ENCODE measurements at regions not wholly inside any gene's neighbourhood (a gene's known extent, or its start where the extent isn't known, plus 50 kb on each side); places are given as distances from the start of the nearest gene placed in this dataset.

DNA sequence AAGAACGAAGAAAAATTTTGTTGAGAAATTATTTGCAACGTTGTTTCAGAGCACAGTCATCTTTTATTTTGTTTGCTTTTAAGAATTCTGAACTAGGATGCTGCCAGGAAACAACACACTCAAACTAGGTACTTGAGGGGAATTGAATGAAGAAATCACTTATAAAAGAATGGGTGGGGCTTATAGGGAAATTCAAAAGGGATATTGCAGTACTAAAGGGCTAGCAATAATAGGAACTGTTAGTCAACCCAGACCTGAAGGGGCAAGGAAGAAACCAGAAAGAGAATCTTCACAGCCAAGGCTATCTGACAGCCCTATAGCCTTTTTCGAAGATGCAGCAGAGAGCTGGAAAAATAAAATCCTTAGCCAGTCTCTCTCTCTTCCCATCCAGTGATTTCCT lies 179.3 kb downstream of the RPRM start:
- no peak for DNase-seq
- H3K79me2 ChIP-seq (ENCODE audit: low read length), result peaks cover 90% of the 10 kb centered on the region
- no peaks in the 10 kb centered on the region for H3F3A ChIP-seq (ENCODE audit: insufficient read depth, low read length)
- H4K20me1 ChIP-seq (ENCODE audit: insufficient read depth, low read length), result peaks cover 7% of the 10 kb centered on the region; the same call in 1 of the 2 replicates
- no peak overlapping the region for H2AFZ ChIP-seq (ENCODE audit: low read length)
- H3K36me3 ChIP-seq (replicated peaks; ENCODE audit: insufficient read depth, low read length), result no peaks in the 10 kb centered on the region
- H3K9me2 ChIP-seq (replicated peaks; ENCODE audit: insufficient read depth, low read length), result no peaks in the 10 kb centered on the region
- no peak overlapping the region for H3K4me3 ChIP-seq (ENCODE audit: low read length)
- H3K9ac ChIP-seq (ENCODE audit: low read length), result no peak overlapping the region
- no peak overlapping the region for H3K27ac ChIP-seq (ENCODE audit: low read length)
- no peaks in the 10 kb centered on the region for H3K9me3 ChIP-seq (replicated peaks; ENCODE audit: insufficient read depth, low read length)
- no peaks in the 10 kb centered on the region for H3K27me3 ChIP-seq (replicated peaks; ENCODE audit: insufficient read depth, low read length)
- TF ChIP-seq EZH2phosphoT487 (IDR thresholded peaks at IDR 0.05; ENCODE audit: low read length), result no peak
- TF ChIP-seq EZH2 (optimal IDR thresholded peaks at IDR 0.05; ENCODE audit: low read depth, low read length), result no peak
- TF ChIP-seq, protein P1, sequence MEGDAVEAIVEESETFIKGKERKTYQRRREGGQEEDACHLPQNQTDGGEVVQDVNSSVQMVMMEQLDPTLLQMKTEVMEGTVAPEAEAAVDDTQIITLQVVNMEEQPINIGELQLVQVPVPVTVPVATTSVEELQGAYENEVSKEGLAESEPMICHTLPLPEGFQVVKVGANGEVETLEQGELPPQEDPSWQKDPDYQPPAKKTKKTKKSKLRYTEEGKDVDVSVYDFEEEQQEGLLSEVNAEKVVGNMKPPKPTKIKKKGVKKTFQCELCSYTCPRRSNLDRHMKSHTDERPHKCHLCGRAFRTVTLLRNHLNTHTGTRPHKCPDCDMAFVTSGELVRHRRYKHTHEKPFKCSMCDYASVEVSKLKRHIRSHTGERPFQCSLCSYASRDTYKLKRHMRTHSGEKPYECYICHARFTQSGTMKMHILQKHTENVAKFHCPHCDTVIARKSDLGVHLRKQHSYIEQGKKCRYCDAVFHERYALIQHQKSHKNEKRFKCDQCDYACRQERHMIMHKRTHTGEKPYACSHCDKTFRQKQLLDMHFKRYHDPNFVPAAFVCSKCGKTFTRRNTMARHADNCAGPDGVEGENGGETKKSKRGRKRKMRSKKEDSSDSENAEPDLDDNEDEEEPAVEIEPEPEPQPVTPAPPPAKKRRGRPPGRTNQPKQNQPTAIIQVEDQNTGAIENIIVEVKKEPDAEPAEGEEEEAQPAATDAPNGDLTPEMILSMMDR (IDR thresholded peaks at IDR 0.05; ENCODE audit: low read length), result no peak
- H3K4me2 ChIP-seq (ENCODE audit: low read depth, low read length), result no peak overlapping the region
- no peaks in the 10 kb centered on the region for H3K4me1 ChIP-seq (ENCODE audit: low read length)

DNA sequence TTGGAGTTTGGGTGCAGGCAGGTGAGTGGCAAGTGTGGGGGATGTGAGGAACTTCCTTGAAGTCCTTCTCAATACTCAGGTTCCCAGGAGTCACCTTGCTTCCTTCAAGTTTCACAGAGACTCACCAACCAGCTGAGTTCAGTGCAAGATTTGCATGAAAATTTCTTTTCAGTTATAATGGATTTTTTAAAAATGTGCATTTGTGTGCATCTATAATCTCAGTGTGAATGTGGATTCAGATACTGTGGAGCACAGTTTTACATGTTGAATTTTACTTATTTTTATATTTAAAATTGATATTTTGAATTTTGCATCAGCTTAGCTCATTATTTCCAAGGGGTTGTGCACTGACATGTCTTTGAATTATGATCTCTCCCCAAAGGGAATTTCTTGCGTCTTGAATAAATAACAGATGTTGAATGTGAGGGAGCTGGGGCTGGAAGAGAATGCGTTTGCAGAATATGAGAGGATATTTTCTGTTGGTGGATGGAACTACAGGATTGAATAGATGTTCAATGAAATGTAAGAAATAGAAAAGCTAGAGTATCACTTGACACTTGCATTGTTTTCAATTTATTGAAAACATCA lies 184.3 kb downstream of the RPRM start:
- H3K9me3 ChIP-seq (replicated peaks; ENCODE audit: insufficient read depth, low read length), result no peaks in the 10 kb centered on the region
- no peak overlapping the region for H3K4me3 ChIP-seq (ENCODE audit: low read length)
- H3K4me2 ChIP-seq (ENCODE audit: low read depth, low read length), result no peak overlapping the region
- no peak overlapping the region for H2AFZ ChIP-seq (ENCODE audit: low read length)
- H3K79me2 ChIP-seq (ENCODE audit: low read length), result peaks cover 90% of the 10 kb centered on the region
- no peak overlapping the region for H3K9ac ChIP-seq (ENCODE audit: low read length)
- H3K36me3 ChIP-seq (replicated peaks; ENCODE audit: insufficient read depth, low read length), result no peaks in the 10 kb centered on the region
- no peaks in the 10 kb centered on the region for H3K27me3 ChIP-seq (replicated peaks; ENCODE audit: insufficient read depth, low read length)
- TF ChIP-seq EZH2 (optimal IDR thresholded peaks at IDR 0.05; ENCODE audit: low read depth, low read length) (no peak), EZH2phosphoT487 (IDR thresholded peaks at IDR 0.05; ENCODE audit: low read length) (no peak)
- TF ChIP-seq, protein P1 (IDR thresholded peaks at IDR 0.05; ENCODE audit: low read length), result no peak
- no peak overlapping the region for H3K27ac ChIP-seq (ENCODE audit: low read length)
- H3K9me2 ChIP-seq (replicated peaks; ENCODE audit: insufficient read depth, low read length), result no peaks in the 10 kb centered on the region
- no peaks in the 10 kb centered on the region for H3F3A ChIP-seq (ENCODE audit: insufficient read depth, low read length)
- peaks cover 29% of the 10 kb centered on the region; the same call in 1 of the 2 replicates for H4K20me1 ChIP-seq (ENCODE audit: insufficient read depth, low read length)
- no peak for DNase-seq
- H3K4me1 ChIP-seq (ENCODE audit: low read length), result no peaks in the 10 kb centered on the region

DNA sequence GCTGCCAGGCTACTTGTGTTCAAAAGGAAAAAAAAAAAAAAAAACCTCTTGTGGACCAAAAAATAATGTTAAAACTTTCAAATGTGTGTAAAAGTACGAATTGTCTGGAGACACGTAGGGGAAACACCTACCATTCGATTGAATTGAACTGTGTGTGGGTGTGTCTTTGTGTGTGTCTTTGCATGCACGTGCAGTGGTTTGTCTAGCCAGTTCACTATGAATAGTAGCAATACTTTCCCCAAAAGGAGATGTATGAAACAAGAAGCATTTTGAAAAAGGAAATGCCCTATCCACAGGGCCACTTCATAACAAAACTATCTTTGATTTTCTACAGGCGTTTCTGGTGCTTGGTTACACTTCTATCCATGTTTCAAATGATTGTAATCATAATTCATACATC lies 186.8 kb downstream of the RPRM start:
- Histone ChIP-seq H3K4me1 (ENCODE audit: low read length) (no peaks in the 10 kb centered on the region), H3K4me2 (ENCODE audit: low read depth, low read length) (no peak overlapping the region)
- TF ChIP-seq, protein P1 (IDR thresholded peaks at IDR 0.05; ENCODE audit: low read length), result no peak
- TF ChIP-seq EZH2phosphoT487 (IDR thresholded peaks at IDR 0.05; ENCODE audit: low read length), result no peak
- TF ChIP-seq EZH2 (optimal IDR thresholded peaks at IDR 0.05; ENCODE audit: low read depth, low read length), result no peak

More for the DNA sequence above, 186.8 kb downstream of the RPRM start:
- Histone ChIP-seq H3K9me2 (replicated peaks; ENCODE audit: insufficient read depth, low read length) (no peaks in the 10 kb centered on the region), H3K4me3 (ENCODE audit: low read length) (no peak overlapping the region), H2AFZ (ENCODE audit: low read length) (no peak overlapping the region), H3K9ac (ENCODE audit: low read length) (no peak overlapping the region), H3K36me3 (replicated peaks; ENCODE audit: insufficient read depth, low read length) (no peaks in the 10 kb centered on the region), H4K20me1 (ENCODE audit: insufficient read depth, low read length) (peaks cover 29% of the 10 kb centered on the region; the same call in 1 of the 2 replicates), H3K27me3 (replicated peaks; ENCODE audit: insufficient read depth, low read length) (no peaks in the 10 kb centered on the region), H3K9me3 (replicated peaks; ENCODE audit: insufficient read depth, low read length) (no peaks in the 10 kb centered on the region), H3K27ac (ENCODE audit: low read length) (no peak overlapping the region), H3K79me2 (ENCODE audit: low read length) (peaks cover 89% of the 10 kb centered on the region), H3F3A (ENCODE audit: insufficient read depth, low read length) (no peaks in the 10 kb centered on the region)
- no peak for DNase-seq

Measured in MM.1S (cell line).